Stromal cell of bone marrow (primary cell): ENCODE measurements at regions not wholly inside any gene's neighbourhood (a gene's known extent, or its start where the extent isn't known, plus 50 kb on each side); places are given as distances from the start of the nearest gene placed in this dataset.

Experiments used
- DNase-seq: peaks from one replicate; pipeline ENCODE4 v3.0.0-alpha.2; 2012; ENCODE audit warnings: low read depth

- no peak for DNase-seq
These were observed 673.9 kb upstream of the NR2F2 start for GRCh38 chr15:95656595-95656994.

GRCh38 chr15:95658799-95659198 lies 671.7 kb upstream of the NR2F2 start:
- no peak for DNase-seq

GRCh38 chr15:95659656-95660055 lies 670.8 kb upstream of the NR2F2 start:
- DNase-seq = no peak

- no peak for DNase-seq
These were observed 667.9 kb upstream of the NR2F2 start for GRCh38 chr15:95662638-95663037.

GRCh38 chr15:95663156-95664100 lies 667.1 kb upstream of the NR2F2 start:
- DNase-seq = no peak

GRCh38 chr15:95664450-95664849 lies 666.0 kb upstream of the NR2F2 start:
- no peak for DNase-seq

- no peak for DNase-seq
These were observed 661.2 kb upstream of the NR2F2 start for GRCh38 chr15:95669146-95669922.

GRCh38 chr15:95674031-95674430 lies 656.5 kb upstream of the NR2F2 start:
- no peak for DNase-seq

GRCh38 chr15:95676500-95676899 lies 654.0 kb upstream of the NR2F2 start:
- DNase-seq = no peak

GRCh38 chr15:95679847-95680582 lies 650.5 kb upstream of the NR2F2 start:
- no peak for DNase-seq

- no peak for DNase-seq
These were observed 649.8 kb upstream of the NR2F2 start for GRCh38 chr15:95680728-95681127.

GRCh38 chr15:95681836-95682544 lies 648.5 kb upstream of the NR2F2 start:
- no peak for DNase-seq

- DNase-seq = no peak
These were observed 646.4 kb upstream of the NR2F2 start for GRCh38 chr15:95684126-95684525.

- peak; percentile 82 for DNase-seq
These were observed 645.8 kb upstream of the NR2F2 start for GRCh38 chr15:95684693-95685115.

- no peak for DNase-seq
These were observed 643.4 kb upstream of the NR2F2 start for GRCh38 chr15:95687061-95687460.

- DNase-seq = no peak
These were observed 642.8 kb upstream of the NR2F2 start for GRCh38 chr15:95687686-95688085.

- DNase-seq = no peak
These were observed 639.7 kb upstream of the NR2F2 start for GRCh38 chr15:95690631-95691340.

- no peak for DNase-seq
These were observed 636.6 kb upstream of the NR2F2 start for GRCh38 chr15:95693917-95694316.

GRCh38 chr15:95698230-95698629 lies 632.3 kb upstream of the NR2F2 start:
- no peak for DNase-seq

GRCh38 chr15:95698951-95699350 lies 631.5 kb upstream of the NR2F2 start:
- DNase-seq = no peak

GRCh38 chr15:95699578-95699977 lies 630.9 kb upstream of the NR2F2 start:
- DNase-seq = no peak
